ENCODE measurements at regions not wholly inside any gene's neighbourhood (a gene's known extent, or its start where the extent isn't known, plus 50 kb on each side); places are given as distances from the start of the nearest gene placed in this dataset.

DNA sequence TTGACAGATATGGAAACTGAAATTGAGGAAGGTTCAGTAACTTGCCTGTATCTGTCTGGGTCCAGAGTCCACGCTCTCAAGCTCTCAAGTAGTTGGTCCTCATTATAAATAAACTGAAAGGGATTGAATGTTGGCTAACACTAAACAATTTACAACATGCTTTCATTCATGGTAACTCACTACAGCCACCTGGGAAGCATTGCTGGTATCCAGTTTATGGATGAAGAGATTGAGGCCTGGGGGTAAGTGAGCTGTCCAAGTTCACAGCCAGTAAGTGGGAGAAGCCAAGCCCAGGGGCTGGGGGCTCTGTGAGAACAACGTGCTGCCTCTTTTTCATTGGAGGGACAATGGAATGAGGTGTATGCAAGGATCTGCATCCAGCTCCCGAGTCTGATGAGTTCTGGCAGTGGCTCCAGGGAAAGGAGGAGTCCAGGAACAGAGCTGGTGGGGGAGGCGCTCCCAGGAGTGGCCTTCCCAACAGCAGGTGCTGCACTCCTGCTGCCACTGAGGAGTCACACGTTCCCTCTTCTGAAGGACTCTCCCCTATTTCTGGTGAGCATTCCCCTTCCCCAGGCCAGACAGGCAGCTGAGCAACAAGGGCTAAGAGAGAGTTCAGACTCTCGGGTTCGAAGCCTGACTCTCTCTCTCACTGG lies 175.8 kb downstream of the CSNK2A3 start:
- peak; percentile 74 for DNase-seq (ENCODE audit: extremely low spot score)
- 43% methylated on average over 7 of the region's 7 CpGs for WGBS
- no peak overlapping the region for H3K4me3 ChIP-seq
- H3K9me3 ChIP-seq, result no peaks in the 10 kb centered on the region
- H3K36me3 ChIP-seq, result no peaks in the 10 kb centered on the region
- H3K27me3 ChIP-seq, result no peaks in the 10 kb centered on the region
- peak overlapping the region; percentile 64 to 79 (median 72) for H3K27ac ChIP-seq (replicated peaks in 1 of 4)
- intact Hi-C loops (cut with DNase I), result no loop called here
- TF ChIP-seq EP300 (IDR thresholded peaks at IDR 0.05) (no peak), POLR2A (IDR thresholded peaks at IDR 0.05; ENCODE audit: low read depth) (no peak), POLR2AphosphoS5 (IDR thresholded peaks at IDR 0.05) (no peak)
- TF ChIP-seq, protein P1, sequence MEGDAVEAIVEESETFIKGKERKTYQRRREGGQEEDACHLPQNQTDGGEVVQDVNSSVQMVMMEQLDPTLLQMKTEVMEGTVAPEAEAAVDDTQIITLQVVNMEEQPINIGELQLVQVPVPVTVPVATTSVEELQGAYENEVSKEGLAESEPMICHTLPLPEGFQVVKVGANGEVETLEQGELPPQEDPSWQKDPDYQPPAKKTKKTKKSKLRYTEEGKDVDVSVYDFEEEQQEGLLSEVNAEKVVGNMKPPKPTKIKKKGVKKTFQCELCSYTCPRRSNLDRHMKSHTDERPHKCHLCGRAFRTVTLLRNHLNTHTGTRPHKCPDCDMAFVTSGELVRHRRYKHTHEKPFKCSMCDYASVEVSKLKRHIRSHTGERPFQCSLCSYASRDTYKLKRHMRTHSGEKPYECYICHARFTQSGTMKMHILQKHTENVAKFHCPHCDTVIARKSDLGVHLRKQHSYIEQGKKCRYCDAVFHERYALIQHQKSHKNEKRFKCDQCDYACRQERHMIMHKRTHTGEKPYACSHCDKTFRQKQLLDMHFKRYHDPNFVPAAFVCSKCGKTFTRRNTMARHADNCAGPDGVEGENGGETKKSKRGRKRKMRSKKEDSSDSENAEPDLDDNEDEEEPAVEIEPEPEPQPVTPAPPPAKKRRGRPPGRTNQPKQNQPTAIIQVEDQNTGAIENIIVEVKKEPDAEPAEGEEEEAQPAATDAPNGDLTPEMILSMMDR (IDR thresholded peaks at IDR 0.05), result no peak
- H3K4me1 ChIP-seq, result peaks cover 0 to 54% (median 38%) of the 10 kb centered on the region in 4 donors

DNA sequence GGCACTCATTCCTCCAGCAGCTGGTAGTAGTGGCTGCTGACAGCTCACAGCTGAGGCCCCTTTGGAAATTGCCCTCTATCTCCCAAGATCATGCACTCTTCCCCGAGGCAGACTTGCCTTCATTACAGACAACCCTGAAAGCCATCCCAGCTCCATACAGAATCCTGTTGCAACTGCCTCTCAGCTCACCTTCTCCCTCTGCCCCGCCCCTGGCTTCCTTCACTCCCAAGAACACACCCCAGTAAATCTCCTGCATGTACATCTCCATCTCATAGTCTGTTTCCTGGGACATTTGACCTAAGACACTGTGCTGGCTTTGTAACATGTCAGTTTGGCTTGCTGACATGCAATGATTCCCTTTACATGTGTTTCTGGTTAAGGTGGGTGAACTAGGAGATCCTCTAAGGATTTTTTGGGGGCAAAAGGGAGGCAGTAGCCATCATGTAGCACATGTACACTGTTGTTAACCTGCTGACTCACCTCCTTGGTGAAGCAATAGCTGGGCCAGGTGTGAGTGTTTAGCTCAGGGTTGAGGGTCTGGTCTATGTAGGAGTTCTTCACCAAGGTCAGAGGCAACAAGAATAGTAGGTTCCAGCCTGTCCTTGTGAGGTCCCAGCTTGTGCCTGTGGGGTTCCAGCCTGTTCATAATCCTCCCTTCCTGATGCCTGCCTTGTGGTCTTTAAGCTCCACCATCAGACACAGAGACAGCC lies 179.6 kb downstream of the CSNK2A3 start:
- DNase-seq (ENCODE audit: extremely low spot score), result peak; percentile 70
- peaks cover 3 to 58% (median 39%) of the 10 kb centered on the region in 4 donors for H3K4me1 ChIP-seq
- peak overlapping the region in 1 of 4 donors; percentile 3 for H3K27ac ChIP-seq (replicated peaks in 1 of 4)
- TF ChIP-seq POLR2A (IDR thresholded peaks at IDR 0.05; ENCODE audit: low read depth), result no peak
- no peaks in the 10 kb centered on the region for H3K36me3 ChIP-seq
- intact Hi-C loops (cut with DNase I), result no loop called here
- no peaks in the 10 kb centered on the region for H3K9me3 ChIP-seq
- no peaks in the 10 kb centered on the region for H3K27me3 ChIP-seq
- WGBS, result 97% methylated on average over 2 of the region's 2 CpGs
- H3K4me3 ChIP-seq, result no peak overlapping the region

DNA sequence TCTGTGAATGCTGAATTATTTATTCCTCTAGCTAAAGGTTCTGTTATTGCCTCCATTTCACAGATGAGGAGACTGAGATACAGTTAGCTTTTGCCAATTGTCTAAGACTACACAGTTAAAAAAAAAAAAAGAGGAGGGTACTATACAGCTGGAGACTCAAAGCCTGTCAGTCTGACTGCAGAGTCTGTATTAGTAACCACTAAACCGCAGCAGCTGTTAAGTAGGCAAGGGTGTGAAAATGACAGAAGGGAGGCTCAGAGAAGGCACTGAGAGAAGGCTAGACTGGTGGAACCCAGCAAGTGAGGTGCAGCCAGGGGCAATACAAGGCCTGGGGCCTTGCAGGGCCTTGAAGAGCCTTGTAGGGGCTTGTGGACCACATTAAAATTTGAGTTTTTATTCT lies 181.2 kb downstream of the CSNK2A3 start:
- TF ChIP-seq POLR2A (IDR thresholded peaks at IDR 0.05; ENCODE audit: low read depth) (no peak), POLR2AphosphoS5 (IDR thresholded peaks at IDR 0.05) (no peak), EP300 (IDR thresholded peaks at IDR 0.05) (no peak)
- TF ChIP-seq, protein P1 (IDR thresholded peaks at IDR 0.05), result no peak
- peak overlapping the region; percentile 58 to 75 (median 74) for H3K27ac ChIP-seq (replicated peaks in 1 of 4)
- no peak for DNase-seq (ENCODE audit: extremely low spot score)
- no peak overlapping the region for H3K4me3 ChIP-seq
- 73% methylated on average over 1 of the region's 1 CpG for WGBS
- peaks cover 3 to 48% (median 31%) of the 10 kb centered on the region in 4 donors for H3K4me1 ChIP-seq
- intact Hi-C loops (cut with DNase I), result no loop called here
- H3K9me3 ChIP-seq, result no peaks in the 10 kb centered on the region
- no peaks in the 10 kb centered on the region for H3K36me3 ChIP-seq
- no peaks in the 10 kb centered on the region for H3K27me3 ChIP-seq

DNA sequence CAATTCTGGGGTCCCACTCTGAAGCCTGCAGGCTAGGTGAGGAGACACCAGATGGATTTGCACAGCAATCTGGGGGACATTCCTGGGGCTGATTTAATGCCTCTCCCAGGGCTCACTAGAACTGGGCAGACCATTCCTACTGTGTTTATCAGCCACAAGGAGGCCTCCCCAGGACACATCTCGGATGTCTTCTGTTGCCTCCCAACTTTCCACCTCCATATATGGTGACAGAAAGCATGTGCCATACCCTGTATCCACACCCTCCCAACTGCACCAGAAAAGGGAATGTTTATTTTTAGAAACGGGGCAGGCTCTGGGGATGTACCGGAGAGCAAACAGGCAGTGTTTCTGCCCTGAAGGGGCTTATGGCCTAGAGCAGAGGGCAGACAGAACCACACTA lies 181.8 kb downstream of the CSNK2A3 start:
- Histone ChIP-seq H3K4me3 (no peak overlapping the region), H3K27ac (replicated peaks in 1 of 4) (peak overlapping the region; percentile 58 to 75 (median 74)), H3K9me3 (no peaks in the 10 kb centered on the region), H3K27me3 (no peaks in the 10 kb centered on the region), H3K4me1 (peaks cover 3 to 48% (median 31%) of the 10 kb centered on the region in 4 donors), H3K36me3 (no peaks in the 10 kb centered on the region)
- TF ChIP-seq EP300 (IDR thresholded peaks at IDR 0.05), result no peak
- peak; percentile 29 to 57 for TF ChIP-seq POLR2AphosphoS5 (IDR thresholded peaks at IDR 0.05)
- TF ChIP-seq, protein P1 (IDR thresholded peaks at IDR 0.05), result peak; percentile 10 to 31 (median 25)
- 44% methylated on average over 3 of the region's 3 CpGs for WGBS
- peak; percentile 72 for DNase-seq (ENCODE audit: extremely low spot score)
- intact Hi-C loops (cut with DNase I), result no loop called here

DNA sequence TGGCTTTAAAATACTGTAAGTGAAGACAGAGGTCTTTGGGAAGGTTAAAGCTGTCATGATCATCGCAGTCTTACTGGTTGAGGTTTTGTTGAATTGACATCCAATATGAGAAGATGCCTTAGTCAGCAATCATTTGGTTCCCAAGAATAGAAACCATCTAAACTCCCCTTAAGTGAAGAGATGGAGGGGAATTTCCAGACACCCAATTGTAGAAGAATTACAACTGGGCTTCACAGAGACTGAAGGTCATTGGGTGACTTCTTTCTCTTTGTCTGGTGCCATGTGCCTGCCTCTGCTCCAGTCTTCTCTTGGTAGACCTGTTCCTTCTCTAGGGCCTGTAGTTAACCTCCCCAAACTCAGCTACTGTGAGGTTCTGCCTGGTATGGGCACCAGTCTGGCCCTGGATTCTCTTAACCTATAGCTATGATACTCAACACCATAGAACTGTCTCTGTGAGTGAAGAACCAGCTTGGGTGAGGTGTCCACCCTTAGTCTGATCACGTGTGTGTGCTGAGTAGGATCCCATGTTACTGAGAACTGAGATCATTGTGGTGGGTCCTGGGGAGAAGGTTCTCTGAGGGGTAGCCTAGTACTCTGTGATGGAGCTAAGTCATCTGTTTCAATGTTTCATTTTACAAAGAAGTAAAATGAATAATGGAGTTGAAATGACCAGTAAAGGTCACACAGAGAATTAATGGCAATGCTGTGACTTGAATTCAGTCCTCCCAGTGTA lies 182.5 kb downstream of the CSNK2A3 start:
- 87% methylated on average over 2 of the region's 2 CpGs for WGBS
- H3K9me3 ChIP-seq, result no peaks in the 10 kb centered on the region
- peak; percentile 81 for DNase-seq (ENCODE audit: extremely low spot score)
- no peaks in the 10 kb centered on the region for H3K36me3 ChIP-seq
- peak overlapping the region; percentile 58 to 75 (median 74) for H3K27ac ChIP-seq (replicated peaks in 1 of 4)
- no peak overlapping the region for H3K4me3 ChIP-seq
- no peaks in the 10 kb centered on the region for H3K27me3 ChIP-seq
- TF ChIP-seq, protein P1 (IDR thresholded peaks at IDR 0.05), result no peak
- no peak for TF ChIP-seq POLR2A (IDR thresholded peaks at IDR 0.05; ENCODE audit: low read depth)
- no peak for TF ChIP-seq POLR2AphosphoS5 (IDR thresholded peaks at IDR 0.05)
- H3K4me1 ChIP-seq, result peaks cover 3 to 48% (median 31%) of the 10 kb centered on the region in 4 donors
- intact Hi-C loops (cut with DNase I), result no loop called here

Measured in esophagus muscularis mucosa (tissue), 4 donors.